ENCODE measurements at regions not wholly inside any gene's neighbourhood (a gene's known extent, or its start where the extent isn't known, plus 50 kb on each side); places are given as distances from the start of the nearest gene placed in this dataset.

GRCh38 chr18:47334966-47335365 is 83.5 kb upstream of the SKOR2 start:
- no peak overlapping the region for H3K4me3 ChIP-seq (ENCODE audit: low read depth, low read length)
- TF ChIP-seq, protein P1, sequence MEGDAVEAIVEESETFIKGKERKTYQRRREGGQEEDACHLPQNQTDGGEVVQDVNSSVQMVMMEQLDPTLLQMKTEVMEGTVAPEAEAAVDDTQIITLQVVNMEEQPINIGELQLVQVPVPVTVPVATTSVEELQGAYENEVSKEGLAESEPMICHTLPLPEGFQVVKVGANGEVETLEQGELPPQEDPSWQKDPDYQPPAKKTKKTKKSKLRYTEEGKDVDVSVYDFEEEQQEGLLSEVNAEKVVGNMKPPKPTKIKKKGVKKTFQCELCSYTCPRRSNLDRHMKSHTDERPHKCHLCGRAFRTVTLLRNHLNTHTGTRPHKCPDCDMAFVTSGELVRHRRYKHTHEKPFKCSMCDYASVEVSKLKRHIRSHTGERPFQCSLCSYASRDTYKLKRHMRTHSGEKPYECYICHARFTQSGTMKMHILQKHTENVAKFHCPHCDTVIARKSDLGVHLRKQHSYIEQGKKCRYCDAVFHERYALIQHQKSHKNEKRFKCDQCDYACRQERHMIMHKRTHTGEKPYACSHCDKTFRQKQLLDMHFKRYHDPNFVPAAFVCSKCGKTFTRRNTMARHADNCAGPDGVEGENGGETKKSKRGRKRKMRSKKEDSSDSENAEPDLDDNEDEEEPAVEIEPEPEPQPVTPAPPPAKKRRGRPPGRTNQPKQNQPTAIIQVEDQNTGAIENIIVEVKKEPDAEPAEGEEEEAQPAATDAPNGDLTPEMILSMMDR (IDR thresholded peaks at IDR 0.05; ENCODE audit: low read depth, low read length, missing control alignments), result no peak
- in situ Hi-C loops (cut with HindIII; ENCODE audit: low sequenced_read_pairs), result no loop called here
- no peak for DNase-seq (ENCODE audit: low read depth)

- in situ Hi-C loops (cut with HindIII; ENCODE audit: low sequenced_read_pairs), result no loop called here
- DNase-seq (ENCODE audit: low read depth), result no peak
- TF ChIP-seq, protein P1 (IDR thresholded peaks at IDR 0.05; ENCODE audit: low read depth, low read length, missing control alignments), result no peak
- H3K4me3 ChIP-seq (ENCODE audit: low read depth, low read length), result no peak overlapping the region
Measured at GRCh38 chr18:47333926-47334635, 82.6 kb upstream of the SKOR2 start.

- in situ Hi-C loops (cut with HindIII; ENCODE audit: low sequenced_read_pairs), result no loop called here
- H3K4me3 ChIP-seq (ENCODE audit: low read depth, low read length), result no peak overlapping the region
- TF ChIP-seq, protein P1 (IDR thresholded peaks at IDR 0.05; ENCODE audit: low read depth, low read length, missing control alignments), result no peak
- no peak for DNase-seq (ENCODE audit: low read depth)
Measured at GRCh38 chr18:47331641-47332040, 80.2 kb upstream of the SKOR2 start.

- TF ChIP-seq, protein P1 (IDR thresholded peaks at IDR 0.05; ENCODE audit: low read depth, low read length, missing control alignments), result no peak
- no peak for DNase-seq (ENCODE audit: low read depth)
- in situ Hi-C loops (cut with HindIII; ENCODE audit: low sequenced_read_pairs), result no loop called here
Measured at GRCh38 chr18:47331026-47331425, 79.6 kb upstream of the SKOR2 start.

DNA sequence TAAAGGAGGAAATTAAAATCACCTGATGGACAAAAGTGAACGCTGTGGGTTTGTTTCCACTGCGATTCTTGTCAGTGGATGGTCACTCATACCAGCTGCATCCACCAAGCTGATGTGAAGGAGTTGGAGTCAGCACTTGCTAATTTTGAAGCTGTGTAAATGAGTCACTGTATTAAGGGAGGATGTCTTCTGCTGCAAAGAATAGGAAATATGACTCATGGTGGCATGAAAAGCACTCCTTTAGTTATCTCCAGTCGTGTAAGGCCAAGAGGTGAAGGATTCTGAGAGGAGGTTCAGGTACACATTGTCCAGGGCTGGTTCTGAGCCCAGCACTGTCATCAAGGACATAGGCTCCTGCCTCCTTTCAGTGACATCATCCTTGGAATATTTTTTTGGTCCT is 71.7 kb upstream of the SKOR2 start:
- no peak for DNase-seq (ENCODE audit: low read depth)
- no peak overlapping the region for H3K4me3 ChIP-seq (ENCODE audit: low read depth, low read length)
- TF ChIP-seq, protein P1 (IDR thresholded peaks at IDR 0.05; ENCODE audit: low read depth, low read length, missing control alignments), result no peak
- in situ Hi-C loops (cut with HindIII; ENCODE audit: low sequenced_read_pairs), result no loop called here

More at GRCh38 chr18:47331026-47331425, 79.6 kb upstream of the SKOR2 start:
- H3K4me3 ChIP-seq (ENCODE audit: low read depth, low read length), result no peak overlapping the region

DNA sequence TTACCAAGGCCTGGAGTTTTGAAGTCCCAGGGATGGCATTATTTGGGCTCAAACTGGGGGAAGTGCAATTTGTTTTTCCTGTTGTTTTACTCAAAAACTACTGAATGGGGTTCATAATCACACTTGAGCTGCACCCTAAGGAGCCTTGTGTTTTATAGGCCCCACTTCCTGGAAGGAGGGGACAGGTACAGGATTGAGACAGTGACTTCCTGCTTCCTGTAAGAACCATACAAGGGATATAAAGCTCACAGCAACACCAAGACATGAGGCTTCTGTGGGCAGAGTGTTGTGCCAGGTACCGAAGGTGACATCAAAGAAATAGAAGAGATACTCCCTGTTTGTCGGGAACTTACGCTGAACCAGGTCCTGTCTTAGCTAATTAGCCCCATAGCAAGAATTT is 70.4 kb upstream of the SKOR2 start:
- H3K4me3 ChIP-seq (ENCODE audit: low read depth, low read length), result no peak overlapping the region
- DNase-seq (ENCODE audit: low read depth), result no peak
- in situ Hi-C loops (cut with HindIII; ENCODE audit: low sequenced_read_pairs), result no loop called here
- TF ChIP-seq, protein P1 (IDR thresholded peaks at IDR 0.05; ENCODE audit: low read depth, low read length, missing control alignments), result no peak

Measured in astrocyte of the cerebellum (primary cell).